Esophagus squamous epithelium (tissue), 4 donors: ENCODE measurements at regions not wholly inside any gene's neighbourhood (a gene's known extent, or its start where the extent isn't known, plus 50 kb on each side); places are given as distances from the start of the nearest gene placed in this dataset.

ENCODE experiments used
- POLR2A ChIP-seq, 4 donors: fragments of 450-650 bp; IDR thresholded peaks; one replicate each; pipeline ENCODE4 v1.6.1; 2017; ENCODE audit warnings: antibody characterized with exemption in 4 of 4, mild to moderate bottlenecking in 4 of 4, moderate library complexity in 3 of 4
- TF ChIP-seq, protein P1 (sequence below), 6 experiments: fragments of 450-650 bp in 4 of 6; fragments of 200-600 bp in 2 of 6; sonication (generic) in 2 of 6; IDR thresholded peaks; one replicate each; pipeline ENCODE4 v1.5.1; 2016 to 2019; ENCODE audit warnings: antibody characterized with exemption in 6 of 6, mild to moderate bottlenecking in 4 of 6, moderate library complexity in 4 of 6

DNA sequence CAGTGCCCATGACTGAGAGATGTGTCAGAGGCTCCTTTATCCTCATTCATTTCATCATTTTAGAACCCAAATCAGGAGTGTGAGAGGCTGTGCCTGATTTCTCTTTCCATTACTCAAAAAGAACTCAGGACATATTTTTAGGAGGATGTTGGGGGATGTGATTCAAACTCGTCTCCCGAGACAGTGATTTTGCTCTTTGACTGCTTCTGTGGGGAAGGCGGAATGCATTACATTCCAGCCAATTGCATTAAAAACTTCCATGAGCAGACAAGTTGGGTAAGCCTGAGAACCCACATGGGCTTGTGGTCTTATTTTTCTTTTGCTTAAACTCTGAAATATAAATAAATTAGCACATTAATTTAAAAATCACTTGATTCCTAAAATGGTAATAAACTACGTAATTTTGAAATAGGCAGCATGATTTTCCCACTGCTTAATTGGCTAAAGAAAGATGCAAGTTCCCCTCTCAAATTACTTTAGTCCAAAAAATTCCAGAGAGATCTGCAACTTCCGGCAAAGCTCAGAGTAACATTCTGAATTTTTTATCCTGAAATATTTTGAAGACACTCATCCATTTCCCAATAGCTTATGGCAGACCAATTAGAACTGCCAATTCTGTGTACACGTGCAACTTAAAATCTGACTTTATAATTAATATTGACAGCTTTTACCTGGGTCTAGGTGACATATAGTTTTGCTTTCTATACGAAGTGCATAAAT lies 185.6 kb downstream of the C7orf25 start:
- TF ChIP-seq, protein P1, sequence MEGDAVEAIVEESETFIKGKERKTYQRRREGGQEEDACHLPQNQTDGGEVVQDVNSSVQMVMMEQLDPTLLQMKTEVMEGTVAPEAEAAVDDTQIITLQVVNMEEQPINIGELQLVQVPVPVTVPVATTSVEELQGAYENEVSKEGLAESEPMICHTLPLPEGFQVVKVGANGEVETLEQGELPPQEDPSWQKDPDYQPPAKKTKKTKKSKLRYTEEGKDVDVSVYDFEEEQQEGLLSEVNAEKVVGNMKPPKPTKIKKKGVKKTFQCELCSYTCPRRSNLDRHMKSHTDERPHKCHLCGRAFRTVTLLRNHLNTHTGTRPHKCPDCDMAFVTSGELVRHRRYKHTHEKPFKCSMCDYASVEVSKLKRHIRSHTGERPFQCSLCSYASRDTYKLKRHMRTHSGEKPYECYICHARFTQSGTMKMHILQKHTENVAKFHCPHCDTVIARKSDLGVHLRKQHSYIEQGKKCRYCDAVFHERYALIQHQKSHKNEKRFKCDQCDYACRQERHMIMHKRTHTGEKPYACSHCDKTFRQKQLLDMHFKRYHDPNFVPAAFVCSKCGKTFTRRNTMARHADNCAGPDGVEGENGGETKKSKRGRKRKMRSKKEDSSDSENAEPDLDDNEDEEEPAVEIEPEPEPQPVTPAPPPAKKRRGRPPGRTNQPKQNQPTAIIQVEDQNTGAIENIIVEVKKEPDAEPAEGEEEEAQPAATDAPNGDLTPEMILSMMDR (IDR thresholded peaks at IDR 0.05), result no peak
- TF ChIP-seq POLR2A (IDR thresholded peaks at IDR 0.05), result no peak
